Fibroblast of lung (primary cell): ENCODE measurements at regions not wholly inside any gene's neighbourhood (a gene's known extent, or its start where the extent isn't known, plus 50 kb on each side); places are given as distances from the start of the nearest gene placed in this dataset.

Experiments
- CTCF ChIP-seq, 2 donors: IDR thresholded peaks in 1 of 2; conservative IDR thresholded peaks in 1 of 2; 1 replicate in 1 of 2; 2 replicates in 1 of 2; pipeline ENCODE4 v1.5.1; 2011 to 2012; ENCODE audit warnings: low read length in 2 of 2, control low read depth in 1 of 2, inconsistent platforms in 1 of 2, low read depth in 1 of 2, mild to moderate bottlenecking in 1 of 2
- EZH2 ChIP-seq: IDR thresholded peaks from 2 replicates; pipeline ENCODE4 v1.5.1; 2012; ENCODE audit warnings: low read length, control low read depth, mild to moderate bottlenecking; ENCODE audit errors: missing control alignments

- TF ChIP-seq CTCF (conservative IDR thresholded peaks at IDR 0.05 in 1 of 2, IDR thresholded peaks at IDR 0.05 in 1 of 2; ENCODE audit: low read depth in 1 of 2, low read length in 2 of 2) (no peak), EZH2 (no peak)
Measured at GRCh38 chr4:157994863-157995262, 178.0 kb downstream of the GASK1B start.
